HepG2 (cell line): ENCODE measurements at regions not wholly inside any gene's neighbourhood (a gene's known extent, or its start where the extent isn't known, plus 50 kb on each side); places are given as distances from the start of the nearest gene placed in this dataset.
"Not testable (repeated sequence)": the region's sequence is repeated elsewhere in the genome, so short reads cannot be mapped to it uniquely, and the experiment has no call there.

ENCODE experiments used
- ATAC-seq: fragments of 200-7000 bp; cut with Tn5 transposase; 3 replicates; pipeline ENCODE4 v1.9.1; 2020; ENCODE audit warnings: mild to moderate bottlenecking, moderate library complexity
- BruUV-seq: library from RNA; stranded (reverse); fragments of 400-500 nt; replicated peaks from 2 replicates; lab custom pipeline; 2021; lab: Mats Ljungman, UMichigan
- CTCF ChIA-PET: fragments of 300-600 bp; formaldehyde crosslinking; extraction: SDS; loops from one replicate; lab custom pipeline; 2021; ENCODE audit warnings: low total read pairs, inconsistent platforms, low intra/inter-chr PET ratio; lab: Yijun Ruan, JAX
- POLR2A ChIA-PET: fragments of 350-600 bp; sonication (Branson Sonifier 250); formaldehyde crosslinking; loops from one replicate; lab custom pipeline; 2020; ENCODE audit warnings: antibody characterized with exemption, inconsistent platforms; lab: Yijun Ruan, JAX
- DNase-seq: peaks from one replicate; pipeline ENCODE4 v3.0.0-alpha.2; 2015; ENCODE audit warnings: low spot score
- FAIRE-seq: peaks from 3 replicates; lab custom pipeline; 2011; peaks lifted over from hg19 to GRCh38; lab: Jason Lieb, UNC
- H2AFZ ChIP-seq: one replicate; pipeline ENCODE4 v1.6.1; 2011; ENCODE audit warnings: low read length, inconsistent platforms
- H3K27ac ChIP-seq: fragments of 300-600 bp; 3 replicates; pipeline ENCODE4 v1.8.0; 2011; ENCODE audit warnings: mixed run types, mild to moderate bottlenecking, mixed read lengths, low read length, inconsistent platforms; ENCODE audit not compliant: insufficient read depth; ENCODE audit errors: extremely low read length
- H3K27me3 ChIP-seq, 2 experiments: fragments of 200-600 bp in 1 of 2; 2 replicates in 1 of 2; 3 replicates in 1 of 2; pipeline versions ENCODE4 v1.6.0 to v1.8.0; 2011; ENCODE audit warnings: low read length in 2 of 2, mild to moderate bottlenecking in 2 of 2, moderate library complexity in 2 of 2, inconsistent platforms in 1 of 2; ENCODE audit not compliant: insufficient read depth in 2 of 2, control insufficient read depth in 1 of 2
- H3K36me3 ChIP-seq, 2 experiments: fragments of 200-600 bp in 1 of 2; replicated peaks in 1 of 2; 2 replicates in 1 of 2; 3 replicates in 1 of 2; pipeline versions ENCODE4 v1.5.1 to v1.8.0; 2011; ENCODE audit warnings: low read length in 2 of 2, inconsistent platforms in 1 of 2; ENCODE audit not compliant: insufficient read depth in 2 of 2, control insufficient read depth in 1 of 2
- H3K4me1 ChIP-seq: 2 replicates; pipeline ENCODE4 v1.5.1; 2012; ENCODE audit warnings: low read length, inconsistent platforms; ENCODE audit not compliant: insufficient read depth
- H3K4me2 ChIP-seq: 2 replicates; pipeline ENCODE4 v1.6.0; 2011; ENCODE audit warnings: low read depth, low read length, inconsistent platforms
- H3K4me3 ChIP-seq, 3 experiments: fragments of 200-600 bp in 1 of 3; sonication (generic), shearing (Covaris generic) in 1 of 3; replicated peaks in 1 of 3; 2 replicates each; pipeline ENCODE4 v1.5.1; 2011 to 2016; ENCODE audit warnings: low read length in 3 of 3, inconsistent platforms in 2 of 3, low read depth in 2 of 3, mild to moderate bottlenecking in 2 of 3, control low read depth in 1 of 3, mixed read lengths in 1 of 3; ENCODE audit not compliant: insufficient read depth in 1 of 3
- H3K79me2 ChIP-seq: one replicate; pipeline ENCODE4 v1.6.1; 2011; ENCODE audit warnings: low read length, inconsistent platforms; ENCODE audit not compliant: insufficient read depth
- H3K9ac ChIP-seq: 2 replicates; pipeline ENCODE4 v1.6.0; 2011; ENCODE audit warnings: mild to moderate bottlenecking, low read depth, low read length, inconsistent platforms; ENCODE audit not compliant: insufficient read depth
- H3K9me3 ChIP-seq: 2 replicates; pipeline ENCODE4 v1.5.1; 2012; ENCODE audit warnings: mild to moderate bottlenecking, low read length
- H4K20me1 ChIP-seq: 2 replicates; pipeline ENCODE4 v1.6.0; 2011; ENCODE audit warnings: inconsistent platforms, mild to moderate bottlenecking, low read length, moderate library complexity; ENCODE audit not compliant: insufficient read depth
- MED1 ChIP-seq: sonication (generic); formaldehyde crosslinking; IDR thresholded peaks from 2 replicates; pipeline ENCODE4 v1.4.0; 2020; ENCODE audit warnings: missing genetic modification reagents
- MLLT10 ChIP-seq: sonication (generic); formaldehyde crosslinking; IDR thresholded peaks from 2 replicates; pipeline ENCODE4 v1.4.0; 2020; ENCODE audit warnings: missing genetic modification reagents
- NR2F6 ChIP-seq, 2 experiments: IDR thresholded peaks; 2 replicates each; pipeline ENCODE4 v1.6.1; 2016; ENCODE audit warnings: antibody characterized with exemption in 1 of 2, mild to moderate bottlenecking in 1 of 2
- STAG1 ChIP-seq: sonication (generic); formaldehyde crosslinking; IDR thresholded peaks from 2 replicates; pipeline ENCODE4 v1.4.0; 2020; ENCODE audit warnings: missing genetic modification reagents
- ZNF235 ChIP-seq: sonication (generic); formaldehyde crosslinking; IDR thresholded peaks from 2 replicates; pipeline ENCODE4 v1.8.1; 2023; ENCODE audit warnings: mild to moderate bottlenecking, missing genetic modification reagents, borderline replicate concordance
- ZNF256 ChIP-seq: sonication (generic); formaldehyde crosslinking; conservative IDR thresholded peaks from 2 replicates; pipeline ENCODE4 v1.4.0; 2020; ENCODE audit warnings: missing genetic modification reagents
- ZNF660 ChIP-seq: sonication (generic); formaldehyde crosslinking; IDR thresholded peaks from 2 replicates; pipeline ENCODE4 v1.5.1; 2020; ENCODE audit warnings: mild to moderate bottlenecking, low read depth, missing genetic modification reagents, borderline replicate concordance
- ZNF710 ChIP-seq: sonication (generic); formaldehyde crosslinking; IDR thresholded peaks from 2 replicates; pipeline ENCODE4 v1.5.0; 2020; ENCODE audit warnings: mild to moderate bottlenecking, missing genetic modification reagents, borderline replicate concordance
- WGBS: methylation state at CpG from one replicate; pipeline ENCODE4 v1.1.6; 2017; ENCODE audit warnings: low lambda C conversion rate; 5-methylcytosine and 5-hydroxymethylcytosine counted together
- in situ Hi-C: cut with HindIII; loops from 2 replicates; pipeline ENCODE4 v1.10.0; 2017; ENCODE audit warnings: low pct_unique_long_range_greater_than_20kb; ENCODE audit not compliant: extremely low pct_ligation_motif_present
- intact Hi-C: fragments of 100-400 bp; cut with micrococcal nuclease; formaldehyde crosslinking; loops from one replicate; pipeline ENCODE4 v1.10.0; 2022; ENCODE audit not compliant: unreplicated experiment

GRCh38 chr6:62775427-62776022 is 435.7 kb upstream of the FKBP1C start (continued):
- no peak for TF ChIP-seq MLLT10 (CRISPR knock-in tag)
- no peak for TF ChIP-seq ZNF710 (CRISPR knock-in tag)
- TF ChIP-seq NR2F6 (IDR thresholded peaks at IDR 0.05) = no peak
- no peak for TF ChIP-seq NR2F6 (CRISPR knock-in tag; IDR thresholded peaks at IDR 0.05)
- peak; percentile 40; the same call in 1 of the 2 replicates for TF ChIP-seq STAG1
- no peak for TF ChIP-seq MED1 (CRISPR knock-in tag)
- no peak for TF ChIP-seq ZNF256 (CRISPR knock-in tag)
- TF ChIP-seq ZNF660 (CRISPR knock-in tag) = no peak
- TF ChIP-seq ZNF235 (CRISPR knock-in tag) = no peak

GRCh38 chr6:62766174-62766573 is 445.1 kb upstream of the FKBP1C start:
- CTCF ChIA-PET, H3K27ac ChIP-seq, H3K4me2 ChIP-seq, H3K4me3 ChIP-seq, H3K27me3 ChIP-seq, H3K36me3 ChIP-seq, H3K4me1 ChIP-seq, BruUV-seq, H3K9ac ChIP-seq, ATAC-seq, H4K20me1 ChIP-seq, DNase-seq, POLR2A ChIA-PET, intact Hi-C loops, H2AFZ ChIP-seq, in situ Hi-C loops, H3K9me3 ChIP-seq, FAIRE-seq, H3K79me2 ChIP-seq: not testable (repeated sequence)
- WGBS = 0% methylated on average over 5 of the region's 5 CpGs
